GM13976 (cell line): ENCODE measurements at regions not wholly inside any gene's neighbourhood (a gene's known extent, or its start where the extent isn't known, plus 50 kb on each side); places are given as distances from the start of the nearest gene placed in this dataset.
"Not testable (repeated sequence)": the region's sequence is repeated elsewhere in the genome, so short reads cannot be mapped to it uniquely, and the experiment has no call there.

ENCODE experiments used
- DNase-seq: peaks from one replicate; pipeline ENCODE4 v3.0.0; 2012; ENCODE audit warnings: low spot score
- CTCF ChIP-seq: IDR thresholded peaks from 2 replicates; pipeline ENCODE4 v1.5.1; 2012; ENCODE audit warnings: borderline replicate concordance, mild to moderate bottlenecking; ENCODE audit not compliant: insufficient read depth; ENCODE audit errors: extremely low read depth, missing control alignments, control extremely low read depth
- in situ Hi-C: fragments of 300-500 bp; cut with MboI; formaldehyde crosslinking; loops from one replicate; pipeline ENCODE4 v1.12.0; 2022; ENCODE audit warnings: low sequenced_read_pairs, mixed read lengths, inconsistent platforms; ENCODE audit not compliant: unreplicated experiment

- no peak for DNase-seq
- no peak for TF ChIP-seq CTCF
- in situ Hi-C loops, result no loop called here
Measured at GRCh38 chr3:39631136-39631535, 163.7 kb downstream of the MOBP start.

GRCh38 chr3:39637807-39638206 is 170.3 kb downstream of the MOBP start:
- in situ Hi-C loops, result no loop called here
- TF ChIP-seq CTCF, result no peak
- DNase-seq, result no peak

- no peak for DNase-seq
- no peak for TF ChIP-seq CTCF
- in situ Hi-C loops, result no loop called here
Measured at GRCh38 chr3:39638301-39638700, 170.8 kb downstream of the MOBP start.

- TF ChIP-seq CTCF, result no peak
- DNase-seq, result no peak
- in situ Hi-C loops, result no loop called here
Measured at GRCh38 chr3:39639344-39640236, 169.8 kb upstream of the MYRIP start.

GRCh38 chr3:39641274-39641673 is 168.1 kb upstream of the MYRIP start:
- DNase-seq, result no peak
- in situ Hi-C loops, result no loop called here
- TF ChIP-seq CTCF, result no peak

- in situ Hi-C loops, result no loop called here
- DNase-seq, result no peak
- TF ChIP-seq CTCF, result no peak
Measured at GRCh38 chr3:39644176-39644575, 165.2 kb upstream of the MYRIP start.

GRCh38 chr3:39651256-39651655 is 158.2 kb upstream of the MYRIP start:
- in situ Hi-C loops, DNase-seq: not testable (repeated sequence)
